NCI-H1694 treated with DMSO at 0.1 percent for 48 hours (cell line): ENCODE measurements at regions not wholly inside any gene's neighbourhood (a gene's known extent, or its start where the extent isn't known, plus 50 kb on each side); places are given as distances from the start of the nearest gene placed in this dataset.

Source experiments
- DNase-seq: peaks from one replicate; lab custom pipeline; 2025; lab: John Stamatoyannopoulos, UW

DNA sequence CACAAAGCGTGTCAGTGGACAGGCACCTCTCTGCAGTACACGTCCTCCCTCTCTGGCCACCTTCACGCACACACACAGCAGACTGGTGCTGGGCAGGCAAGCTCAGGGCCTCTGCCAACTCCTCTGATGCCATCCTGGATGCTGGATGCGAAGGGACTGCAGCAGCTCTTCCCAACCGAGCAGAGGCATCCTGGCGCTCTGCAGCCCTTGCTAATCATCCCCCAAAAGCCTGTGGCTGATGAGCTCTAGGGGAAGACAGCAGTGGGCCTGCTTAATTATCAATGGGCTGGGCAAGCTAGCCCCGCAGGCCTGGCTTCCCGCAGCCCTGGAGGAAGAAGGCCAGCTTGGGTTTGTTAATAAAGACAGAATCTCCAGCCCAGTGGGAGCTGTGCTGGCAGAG, 71.3 kb upstream of the TEX51 start:
- DNase-seq = no peak

DNA sequence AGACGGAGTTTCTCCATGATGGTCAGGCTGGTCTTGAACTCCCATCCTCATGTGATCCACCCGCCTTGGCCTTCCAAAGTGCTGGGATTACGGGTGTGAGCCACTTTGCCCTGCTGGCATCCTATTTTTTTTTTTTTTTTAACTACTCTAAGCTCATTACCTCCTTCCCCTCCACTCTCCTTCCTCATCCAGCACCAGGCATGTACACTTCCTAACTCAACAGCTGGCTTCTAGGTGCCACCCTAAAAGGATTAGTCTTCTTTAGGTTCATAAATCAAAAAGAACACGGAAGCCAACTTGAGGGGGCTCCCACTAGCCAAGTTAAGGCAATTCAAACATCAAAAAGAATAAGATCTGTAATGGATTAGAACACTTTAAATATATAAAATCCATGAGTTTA, 70.6 kb upstream of the TEX51 start:
- DNase-seq = no peak

DNA sequence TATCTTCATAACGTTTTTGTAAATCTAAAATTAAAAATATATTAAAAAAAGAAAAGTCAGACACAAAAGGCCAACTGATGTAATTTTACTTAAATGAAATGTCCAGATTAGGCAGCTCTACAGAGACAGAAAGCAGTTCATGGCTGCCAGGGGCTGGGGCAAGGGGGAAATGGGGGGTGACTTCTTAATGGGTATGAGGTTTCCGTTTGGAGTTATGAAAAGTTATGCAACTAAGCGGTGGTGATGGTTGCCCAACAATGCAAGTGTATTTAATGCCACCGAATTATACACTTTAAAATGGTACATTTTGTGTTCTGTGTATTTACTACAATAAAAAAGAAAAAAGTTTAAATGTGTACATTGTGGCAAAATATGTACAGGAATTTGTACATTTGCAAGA, 70.2 kb upstream of the TEX51 start:
- DNase-seq = no peak

DNA sequence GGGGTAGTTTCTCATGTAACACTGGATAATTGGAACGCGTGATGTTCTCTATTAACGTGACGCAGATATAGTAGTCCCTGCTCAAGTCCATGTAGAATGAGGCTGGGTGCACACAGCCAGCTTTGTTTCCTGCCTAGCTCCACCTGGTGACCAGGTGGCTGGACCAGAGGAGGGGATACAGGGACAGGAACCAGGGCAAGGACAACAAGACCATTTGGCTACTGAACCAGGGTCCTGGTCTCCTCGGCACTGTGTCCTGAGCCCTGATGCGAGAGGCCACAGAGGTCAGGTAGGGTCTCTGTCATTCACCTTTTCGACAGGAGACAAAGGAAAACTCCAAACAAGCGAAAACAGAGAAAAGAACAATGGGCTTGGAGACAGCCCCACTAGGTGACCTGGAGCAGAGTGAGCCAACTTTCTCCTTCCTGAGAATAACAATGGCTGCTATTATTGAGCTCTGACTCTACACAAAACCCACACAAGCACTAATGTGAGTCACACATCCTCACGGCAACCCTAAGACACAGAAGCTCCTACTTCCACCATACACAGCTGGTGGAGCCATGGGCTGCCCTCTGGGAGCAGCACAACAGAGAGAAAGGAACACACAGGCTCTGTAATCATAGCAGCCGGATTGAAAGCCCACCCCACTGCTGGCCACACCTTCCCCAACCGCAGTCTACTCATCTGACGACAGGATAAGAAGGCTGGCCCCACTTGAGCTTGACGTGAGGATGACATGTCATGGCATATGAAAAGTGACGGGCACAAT, 67.3 kb upstream of the TEX51 start:
- DNase-seq = no peak

DNA sequence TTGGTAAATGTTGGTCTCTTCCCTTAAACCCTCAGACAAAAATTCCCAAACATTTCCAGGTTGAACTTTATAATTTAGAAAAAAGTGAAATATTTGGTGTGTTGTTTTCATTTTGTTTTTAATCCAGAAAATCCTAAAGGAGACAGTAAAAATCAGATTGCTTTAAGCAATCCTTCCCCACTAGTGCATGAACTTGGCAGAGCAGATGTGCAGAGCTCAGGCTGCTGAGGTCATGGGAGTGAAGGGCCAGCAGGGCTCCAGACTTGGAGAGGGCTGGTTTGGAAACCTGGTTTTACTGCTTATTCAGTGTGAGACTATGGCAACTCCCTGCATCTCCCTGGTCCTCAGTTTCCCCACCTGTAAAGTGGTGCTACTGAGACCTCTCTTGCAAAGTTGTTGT, 66.7 kb upstream of the TEX51 start:
- DNase-seq = no peak

DNA sequence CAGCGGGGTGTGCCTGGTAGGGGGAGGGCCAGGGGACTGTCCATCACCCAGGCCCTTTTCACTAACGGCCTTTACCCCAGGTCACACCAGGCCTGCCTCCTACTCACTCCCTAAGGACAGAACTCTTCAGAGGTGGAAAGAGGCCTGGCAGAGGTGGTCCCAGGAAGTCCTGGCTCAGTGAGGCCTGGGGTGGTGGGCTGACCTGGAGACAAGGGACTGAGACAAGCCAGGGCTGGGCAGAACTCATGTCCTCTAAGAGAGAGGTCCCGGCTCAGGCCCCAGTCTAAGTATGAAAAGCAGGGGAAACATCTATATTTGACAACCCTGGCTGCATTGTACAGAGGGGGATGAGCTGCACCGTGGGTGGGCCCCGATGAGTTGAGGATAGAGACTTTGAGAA, 65.9 kb upstream of the TEX51 start:
- no peak for DNase-seq

DNA sequence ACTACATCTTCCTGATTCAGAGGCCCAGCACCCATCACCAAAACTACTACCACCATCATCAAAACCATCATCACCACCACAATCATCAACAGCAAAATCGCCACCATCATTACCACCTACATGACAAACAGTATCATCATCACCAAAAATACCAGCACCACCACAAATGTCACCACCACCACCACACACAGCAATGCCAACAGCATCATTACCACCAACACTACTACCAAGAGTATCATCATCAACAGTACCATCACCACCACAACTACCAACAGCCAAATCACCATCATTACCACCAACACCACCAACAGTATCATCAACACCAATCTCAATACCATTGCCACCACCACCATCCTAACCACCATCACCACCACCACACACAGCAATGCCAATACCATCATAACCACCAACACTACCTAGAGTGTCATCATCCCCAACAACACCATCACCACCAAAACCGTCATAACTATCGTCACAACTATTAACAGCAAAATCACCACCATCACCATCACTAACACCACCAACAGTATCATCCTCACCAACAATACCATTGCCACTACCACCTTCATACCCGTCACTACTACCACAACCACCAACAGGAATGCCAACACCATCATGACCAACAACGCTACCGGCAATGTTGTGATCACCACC, 64.6 kb upstream of the TEX51 start:
- DNase-seq = no peak

DNA sequence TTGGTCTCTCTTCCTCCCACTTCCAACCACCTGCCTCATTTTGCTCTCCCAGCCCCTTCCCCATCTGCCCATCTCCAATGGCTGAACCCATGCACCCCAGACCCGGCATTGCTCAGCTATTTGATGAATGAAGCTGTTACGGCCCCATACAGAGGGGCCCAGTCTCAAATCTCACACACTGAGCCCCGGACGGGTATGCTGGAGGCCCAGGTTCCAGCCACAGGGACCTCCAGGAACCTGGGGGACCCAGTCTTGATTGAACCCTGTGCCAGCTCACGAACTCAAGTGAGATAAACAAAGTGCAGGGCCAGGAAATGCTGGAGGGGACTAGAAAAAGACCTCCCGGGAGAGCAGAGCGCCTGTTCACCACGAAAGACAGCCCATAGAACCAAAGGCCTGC, 63.4 kb upstream of the TEX51 start:
- DNase-seq = no peak

DNA sequence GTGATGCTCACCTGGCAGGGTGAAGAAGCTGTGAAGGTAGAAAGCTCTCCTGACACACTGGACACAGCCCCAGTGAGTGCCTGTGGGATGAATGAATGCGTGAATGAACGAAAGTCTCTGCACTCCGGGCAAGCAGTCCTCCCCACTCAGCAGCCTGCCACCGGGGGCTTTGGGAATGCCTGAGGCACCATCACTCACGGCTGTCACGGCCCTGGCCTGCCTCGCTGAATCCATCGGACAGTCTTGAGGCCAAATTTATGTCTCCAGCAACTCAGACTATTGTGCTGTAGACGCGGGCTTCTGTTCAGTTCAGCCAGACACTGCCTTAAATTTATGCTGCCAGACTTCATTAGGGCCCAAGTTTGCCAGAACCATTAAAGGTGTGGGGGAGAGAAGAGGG, 62.9 kb upstream of the TEX51 start:
- DNase-seq = no peak

DNA sequence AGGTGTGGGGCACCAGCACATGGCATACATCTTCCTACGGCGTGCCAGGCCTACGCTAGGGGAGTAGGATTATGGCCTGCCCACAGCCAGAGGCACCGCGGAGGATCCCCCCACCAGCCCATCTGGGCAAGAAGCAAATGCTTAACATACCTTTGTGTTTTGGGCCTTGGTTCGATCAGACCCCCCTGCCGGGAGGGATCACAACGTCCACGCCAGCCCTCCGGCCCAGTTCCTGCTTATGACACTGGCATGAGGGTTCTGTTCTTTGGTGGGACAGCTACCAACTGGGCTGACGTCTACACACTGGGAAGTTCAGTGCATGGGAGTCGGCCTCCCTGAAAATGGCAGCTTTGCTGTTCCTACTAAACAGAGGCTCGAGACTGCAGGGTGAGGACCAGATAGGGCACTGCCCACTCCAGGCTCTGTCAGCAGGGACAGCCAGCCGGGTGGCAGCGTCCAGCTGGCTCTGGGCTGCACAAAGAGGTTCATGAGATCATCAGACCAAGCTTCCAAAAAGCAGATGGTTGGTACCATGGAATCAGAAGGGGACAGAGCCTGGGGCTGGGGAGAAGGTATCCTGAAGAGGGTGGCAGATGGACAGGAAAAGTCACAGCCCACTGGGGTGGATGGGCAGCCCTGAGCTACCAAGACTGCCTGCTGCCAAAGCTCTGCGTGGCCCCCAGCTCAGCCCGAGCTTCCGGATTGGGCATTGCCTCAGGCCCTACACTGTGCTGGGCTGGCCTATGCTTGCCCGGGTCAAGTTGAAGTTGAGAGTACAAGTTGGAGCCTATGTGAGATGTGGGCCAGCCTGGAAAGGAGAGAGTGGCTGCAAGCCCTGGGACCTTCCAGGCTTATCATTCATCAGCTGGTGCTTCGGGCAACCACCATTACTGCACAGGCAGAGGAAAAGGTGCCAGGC, 61.7 kb upstream of the TEX51 start:
- no peak for DNase-seq

DNA sequence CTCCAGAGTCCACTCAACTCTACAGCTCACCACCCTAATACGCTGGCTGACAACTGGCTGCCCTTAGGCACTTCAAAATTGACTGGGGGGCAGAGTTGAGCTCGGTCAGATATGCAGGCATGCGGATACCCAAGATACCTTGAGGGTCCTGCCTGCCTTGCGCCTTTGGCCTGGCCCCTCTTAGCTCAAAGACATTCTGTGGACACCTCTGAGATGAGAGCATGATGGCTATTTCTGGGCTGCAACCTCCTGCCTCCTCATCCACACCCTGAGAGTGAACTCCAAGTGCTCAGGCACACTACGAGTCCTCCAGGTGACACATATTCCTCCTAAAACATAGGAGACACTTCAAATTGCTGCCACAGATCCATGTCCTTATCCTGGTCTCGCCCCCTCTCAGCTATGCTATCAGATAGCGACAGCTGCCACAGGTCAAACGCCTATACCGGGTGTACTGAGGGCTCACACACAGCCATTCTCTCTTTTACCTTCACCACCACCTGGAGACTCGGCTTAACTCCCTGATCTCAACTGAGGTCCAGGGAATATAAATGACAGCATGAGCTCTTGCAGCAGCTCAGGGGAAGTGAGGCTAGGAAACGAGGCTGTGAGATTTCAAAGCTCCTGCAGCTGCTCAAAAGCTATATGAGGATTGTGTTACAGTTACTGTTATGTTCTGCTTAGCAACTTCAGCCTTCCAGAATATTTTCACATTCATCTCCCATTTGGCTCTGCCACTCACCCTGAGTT, 60.5 kb upstream of the TEX51 start:
- DNase-seq = no peak

DNA sequence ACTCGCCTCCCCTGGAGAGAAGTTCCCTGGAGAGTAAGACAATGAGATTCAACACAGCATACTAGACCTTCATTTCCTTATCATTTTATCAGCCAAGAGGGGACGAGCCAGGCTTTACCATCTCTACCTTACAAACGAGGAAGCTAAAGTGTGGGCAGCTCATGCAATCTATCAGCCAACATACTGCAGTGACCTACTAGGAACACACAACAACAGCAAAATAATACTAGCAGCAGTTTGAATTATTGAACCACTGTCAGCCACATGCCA, 60.0 kb upstream of the TEX51 start:
- no peak for DNase-seq

DNA sequence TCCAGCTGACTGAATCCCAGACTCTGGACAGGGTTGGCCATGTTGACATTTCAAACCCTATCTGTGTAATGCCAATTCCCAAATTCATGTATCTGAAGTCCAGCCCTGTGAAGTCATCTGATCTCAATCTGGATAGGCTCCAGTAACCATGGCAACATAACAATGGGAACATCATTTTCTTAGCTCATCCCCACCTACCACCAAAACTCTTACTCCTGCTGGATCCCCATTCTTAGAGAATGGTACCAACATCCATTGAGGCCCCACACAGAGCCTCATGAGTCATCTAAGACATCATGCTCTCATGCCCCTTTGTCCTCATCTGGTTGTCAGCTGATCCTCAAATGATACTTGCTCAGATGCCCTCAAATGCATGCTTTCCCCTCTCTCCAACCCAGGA, 58.9 kb upstream of the TEX51 start:
- DNase-seq = no peak

DNA sequence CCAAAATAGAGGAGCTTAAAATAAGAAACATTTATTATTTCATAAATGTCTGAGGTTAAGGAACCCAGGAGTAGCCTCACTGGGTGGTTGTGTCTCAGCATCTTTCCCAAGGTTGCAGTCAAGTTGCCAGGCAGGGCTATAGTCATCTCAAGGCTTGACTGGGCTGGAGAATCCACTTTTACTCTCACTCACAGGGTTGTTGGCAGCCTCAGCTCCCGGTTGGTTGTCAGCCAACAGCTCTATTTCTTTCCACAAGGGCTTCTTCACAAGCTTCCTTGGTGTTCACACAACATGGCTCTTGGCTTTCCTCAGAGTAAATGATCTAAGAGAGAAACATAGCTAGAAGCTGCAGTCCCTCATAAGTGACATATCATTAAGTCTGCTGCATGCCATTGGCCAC, 55.6 kb upstream of the TEX51 start:
- DNase-seq = no peak

DNA sequence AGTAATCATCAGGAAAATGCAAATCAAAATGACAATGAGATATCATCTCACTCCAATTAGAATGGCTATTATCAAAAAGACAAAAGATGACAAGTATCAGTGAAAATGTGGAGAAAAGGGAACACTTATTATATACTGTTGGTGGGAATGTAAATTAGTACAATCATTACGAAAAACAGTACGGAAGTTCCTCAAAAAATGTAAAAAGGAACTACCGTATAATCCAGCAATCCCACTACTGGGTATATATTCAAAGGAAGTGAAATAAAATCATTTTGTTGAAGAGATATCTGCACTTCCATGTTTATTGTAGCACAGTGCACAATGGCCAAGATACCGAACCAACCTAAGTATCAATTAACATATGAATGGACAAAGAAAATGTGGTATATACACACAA, 52.4 kb upstream of the TEX51 start:
- DNase-seq = no peak
